ENCODE measurements at regions not wholly inside any gene's neighbourhood (a gene's known extent, or its start where the extent isn't known, plus 50 kb on each side); places are given as distances from the start of the nearest gene placed in this dataset.

GRCh38 chr2:13536941-13537340, 820.2 kb downstream of the TRIB2 start:
- H3K18ac ChIP-seq (ENCODE audit: extremely low read depth, low read length): no peak overlapping the region
- 63% methylated on average over 6 of the region's 6 CpGs; no CpG with 5 or more reads in 1 of the 2 experiments for WGBS, 2 experiments (ENCODE audit: extremely low coverage in 1 of 2, insufficient coverage in 1 of 2, insufficient read length in 1 of 2, insufficient replicate concordance in 2 of 2, low coverage in 1 of 2, low lambda C conversion rate in 2 of 2, missing lambda C conversion rate in 1 of 2)
- H3K4me3 ChIP-seq (ENCODE audit: extremely low read depth in 1 of 4, insufficient read depth in 2 of 4, low read depth in 3 of 4, low read length in 4 of 4): no peak overlapping the region
- no peak overlapping the region for H3K9ac ChIP-seq (replicated peaks in 1 of 4; ENCODE audit: extremely low read depth in 1 of 4, low read depth in 3 of 4, low read length in 3 of 4)
- peaks cover 0 to 1% (median 0%) of the 10 kb centered on the region in 4 experiments; a peak in 1 of 7 replicates for H3K27me3 ChIP-seq (replicated peaks in 1 of 4; ENCODE audit: control insufficient read depth in 3 of 4, extremely low read depth in 1 of 4, insufficient read depth in 3 of 4, low read length in 3 of 4)
- H3K36me3 ChIP-seq (ENCODE audit: control insufficient read depth in 2 of 4, insufficient read depth in 4 of 4, low read length in 3 of 4): no peaks in the 10 kb centered on the region
- H3K23ac ChIP-seq (ENCODE audit: insufficient read length): no peak overlapping the region
- H3K4me2 ChIP-seq (ENCODE audit: insufficient read depth in 1 of 2, low read depth in 2 of 2, low read length in 2 of 2): no peak overlapping the region
- no peak overlapping the region for H3K56ac ChIP-seq (replicated peaks; ENCODE audit: insufficient read length, low read depth, low read length)
- H2BK15ac ChIP-seq (ENCODE audit: low read length): no peak overlapping the region
- H3K79me1 ChIP-seq (ENCODE audit: low read depth, low read length): no peaks in the 10 kb centered on the region
- H3K79me2 ChIP-seq (ENCODE audit: control insufficient read depth in 1 of 2, insufficient read depth in 2 of 2, low read length in 2 of 2): no peaks in the 10 kb centered on the region
- TF ChIP-seq POLR2A (IDR thresholded peaks at IDR 0.05; ENCODE audit: control extremely low read depth in 1 of 2, low read depth in 2 of 2, low read length in 2 of 2): no peak
- TF ChIP-seq BCL11A (IDR thresholded peaks at IDR 0.05; ENCODE audit: low read depth in 2 of 2, low read length in 2 of 2): no peak
- TF ChIP-seq SUZ12 (IDR thresholded peaks at IDR 0.05; ENCODE audit: low read length): no peak
- TF ChIP-seq NANOG (IDR thresholded peaks at IDR 0.05; ENCODE audit: insufficient read depth, low read depth, low read length, poor library complexity, severe bottlenecking): no peak
- no peak for TF ChIP-seq GTF2F1 (IDR thresholded peaks at IDR 0.05; ENCODE audit: borderline replicate concordance, low read depth, low read length)
- TF ChIP-seq BRCA1 (IDR thresholded peaks at IDR 0.05; ENCODE audit: low read depth, low read length): no peak
- no peak for TF ChIP-seq CREB1 (IDR thresholded peaks at IDR 0.05)
- TF ChIP-seq TEAD4 (IDR thresholded peaks at IDR 0.05; ENCODE audit: low read depth, low read length): no peak
- TF ChIP-seq HDAC6 (IDR thresholded peaks at IDR 0.05; ENCODE audit: low read depth, low read length): no peak
- TF ChIP-seq FOSL1 (IDR thresholded peaks at IDR 0.05; ENCODE audit: insufficient read depth, low read depth, low read length): no peak
- no peak overlapping the region for H3K14ac ChIP-seq (ENCODE audit: insufficient read length)
- ChIA-PET POLR2A (ENCODE audit: partially characterized antibody) (no interaction called here), CTCF (ENCODE audit: partially characterized antibody) (no interaction called here)
- no peaks in the 10 kb centered on the region for H3K4me1 ChIP-seq (replicated peaks in 1 of 4; ENCODE audit: control insufficient read depth in 3 of 4, insufficient read depth in 4 of 4, low read length in 3 of 4)
- H3K23me2 ChIP-seq (ENCODE audit: low read depth, low read length): no peaks in the 10 kb centered on the region
- no peak for DNase-seq (ENCODE audit: low read depth in 1 of 2, low spot score in 2 of 2)
- FAIRE-seq: no peak
- H3K9me3 ChIP-seq (ENCODE audit: insufficient read depth in 2 of 2, low read depth in 1 of 2, low read length in 1 of 2): peaks cover 0 to 6% of the 10 kb centered on the region in 2 experiments; a peak in 2 of 4 replicates
- no peak overlapping the region for H2AK5ac ChIP-seq (ENCODE audit: low read depth, low read length)
- no peak overlapping the region for H2BK5ac ChIP-seq (ENCODE audit: low read depth, low read length)
- no peak overlapping the region for H2BK12ac ChIP-seq (ENCODE audit: low read depth, low read length)
- no peak overlapping the region for H2BK20ac ChIP-seq (ENCODE audit: low read length)
- H4K91ac ChIP-seq (replicated peaks; ENCODE audit: insufficient read length, low read length): no peak overlapping the region
- H2BK120ac ChIP-seq (replicated peaks; ENCODE audit: low read depth, low read length): no peak overlapping the region
- H4K20me1 ChIP-seq (replicated peaks in 1 of 2; ENCODE audit: control insufficient read depth in 1 of 2, insufficient read depth in 2 of 2, low read length in 2 of 2): no peaks in the 10 kb centered on the region
- no peak overlapping the region for H3K27ac ChIP-seq (ENCODE audit: low read depth, low read length)
- no peak overlapping the region for H4K8ac ChIP-seq (ENCODE audit: extremely low read depth, insufficient read depth, low read length)
- H2AFZ ChIP-seq (ENCODE audit: low read length): no peak overlapping the region
- H4K5ac ChIP-seq (ENCODE audit: insufficient read length, low read depth, low read length): no peak overlapping the region
- H3K4ac ChIP-seq (replicated peaks; ENCODE audit: insufficient read length, low read depth, low read length): no peak overlapping the region

All from H1 (cell line).